Trophoblast cell (in vitro differentiated cells and primary cell): ENCODE measurements at regions not wholly inside any gene's neighbourhood (a gene's known extent, or its start where the extent isn't known, plus 50 kb on each side); places are given as distances from the start of the nearest gene placed in this dataset.

Experiments used
- DNase-seq, 2 donors: peaks; one replicate each; pipeline ENCODE4 v3.0.0-alpha.2; 2016
- H2AFZ ChIP-seq: 2 replicates; pipeline ENCODE4 v1.6.1; 2013; ENCODE audit warnings: low read length, moderate library complexity, mild to moderate bottlenecking; ENCODE audit not compliant: insufficient read depth, poor library complexity
- H2AK5ac ChIP-seq: 2 replicates; pipeline ENCODE4 v1.6.1; 2013; ENCODE audit warnings: mild to moderate bottlenecking, low read length
- H2BK120ac ChIP-seq: 2 replicates; pipeline ENCODE4 v1.6.1; 2013; ENCODE audit warnings: low read length, mild to moderate bottlenecking, moderate library complexity; ENCODE audit not compliant: insufficient read depth, poor library complexity
- H2BK12ac ChIP-seq: 2 replicates; pipeline ENCODE4 v1.6.1; 2013; ENCODE audit warnings: mild to moderate bottlenecking, low read length, moderate library complexity
- H2BK5ac ChIP-seq: 2 replicates; pipeline ENCODE4 v1.6.1; 2013; ENCODE audit warnings: low read length, low read depth, moderate library complexity, mild to moderate bottlenecking; ENCODE audit not compliant: poor library complexity
- H3K14ac ChIP-seq: 2 replicates; pipeline ENCODE4 v1.6.1; 2013; ENCODE audit warnings: mild to moderate bottlenecking, low read length
- H3K18ac ChIP-seq: 2 replicates; pipeline ENCODE4 v1.6.1; 2013; ENCODE audit warnings: mild to moderate bottlenecking, low read length
- H3K23ac ChIP-seq: 2 replicates; pipeline ENCODE4 v1.6.1; 2013; ENCODE audit warnings: low read length
- H3K27ac ChIP-seq: 2 replicates; pipeline ENCODE4 v1.5.1; 2013; ENCODE audit warnings: low read depth, mild to moderate bottlenecking, inconsistent platforms, low read length, moderate library complexity
- H3K27me3 ChIP-seq: 2 replicates; pipeline ENCODE4 v1.6.1; 2013; ENCODE audit warnings: inconsistent platforms, mild to moderate bottlenecking, low read length, moderate library complexity; ENCODE audit not compliant: insufficient read depth
- H3K36me3 ChIP-seq, 2 experiments: 1 replicate in 1 of 2; 2 replicates in 1 of 2; pipeline ENCODE4 v1.6.1; 2013; ENCODE audit warnings: low read length in 2 of 2, mild to moderate bottlenecking in 2 of 2, moderate library complexity in 1 of 2; ENCODE audit not compliant: insufficient read depth in 2 of 2, control insufficient read depth in 1 of 2
- H3K4ac ChIP-seq: 2 replicates; pipeline ENCODE4 v1.6.1; 2013; ENCODE audit warnings: low read depth, mild to moderate bottlenecking, low read length, moderate library complexity
- H3K4me1 ChIP-seq, 2 experiments: 1 replicate in 1 of 2; 2 replicates in 1 of 2; pipeline ENCODE4 v1.6.1; 2013; ENCODE audit warnings: low read length in 2 of 2, mild to moderate bottlenecking in 2 of 2, moderate library complexity in 1 of 2; ENCODE audit not compliant: insufficient read depth in 2 of 2, control insufficient read depth in 1 of 2
- H3K4me2 ChIP-seq: 2 replicates; pipeline ENCODE4 v1.6.1; 2013; ENCODE audit warnings: inconsistent platforms, mild to moderate bottlenecking, low read length, moderate library complexity
- H3K4me3 ChIP-seq: 2 replicates; pipeline ENCODE4 v1.5.1; 2013; ENCODE audit warnings: mild to moderate bottlenecking, low read depth, low read length, inconsistent platforms
- H3K79me1 ChIP-seq: one replicate; pipeline ENCODE4 v1.6.1; 2013; ENCODE audit warnings: low read length
- H3K79me2 ChIP-seq: 2 replicates; pipeline ENCODE4 v1.6.1; 2013; ENCODE audit warnings: low read length, mild to moderate bottlenecking; ENCODE audit not compliant: control insufficient read depth, insufficient read depth, poor library complexity
- H3K9ac ChIP-seq: 2 replicates; pipeline ENCODE4 v1.6.1; 2013; ENCODE audit warnings: mild to moderate bottlenecking, low read length
- H3K9me3 ChIP-seq: 2 replicates; pipeline ENCODE4 v1.6.1; 2013; ENCODE audit warnings: low read depth, mild to moderate bottlenecking, control low read depth, inconsistent platforms, low read length; ENCODE audit not compliant: insufficient read depth
- H4K12ac ChIP-seq: 2 replicates; pipeline ENCODE4 v1.6.1; 2013; ENCODE audit warnings: low read depth, mild to moderate bottlenecking, low read length, moderate library complexity
- H4K8ac ChIP-seq: 2 replicates; pipeline ENCODE4 v1.6.1; 2013; ENCODE audit warnings: low read depth, mild to moderate bottlenecking, low read length, moderate library complexity
- H4K91ac ChIP-seq: one replicate; pipeline ENCODE4 v1.6.1; 2013; ENCODE audit warnings: low read depth, mild to moderate bottlenecking, low read length, moderate library complexity
- WGBS: extraction: QIAGEN DNeasy Blood & Tissue Kit; methylation state at CpG from one replicate; pipeline ENCODE4 v1.1.7; 2013; ENCODE audit warnings: missing lambda C conversion rate; ENCODE audit not compliant: insufficient read length, insufficient coverage; ENCODE audit errors: extremely low coverage; 5-methylcytosine and 5-hydroxymethylcytosine counted together

- Histone ChIP-seq H3K27me3 (no peaks in the 10 kb centered on the region), H3K23ac (no peak overlapping the region), H3K14ac (no peak overlapping the region), H3K4me3 (no peak overlapping the region), H3K9me3 (peaks cover 2% of the 10 kb centered on the region), H3K4me1 (peaks cover 4 to 6% of the 10 kb centered on the region in 2 experiments), H3K4ac (no peak overlapping the region), H2AK5ac (no peak overlapping the region), H3K9ac (no peak overlapping the region), H4K8ac (no peak overlapping the region), H3K18ac (no peak overlapping the region), H2AFZ (no peak overlapping the region), H3K4me2 (no peak overlapping the region), H3K79me1 (no peaks in the 10 kb centered on the region), H3K36me3 (no peaks in the 10 kb centered on the region), H3K27ac (no peak overlapping the region), H4K12ac (no peak overlapping the region), H2BK120ac (no peak overlapping the region), H2BK12ac (no peak overlapping the region), H4K91ac (no peak overlapping the region), H2BK5ac (no peak overlapping the region), H3K79me2 (no peaks in the 10 kb centered on the region)
- no peak for DNase-seq
- no CpG with 5 or more reads among the region's 16 CpGs for WGBS
Measured at GRCh38 chr2:239747274-239747673, 277.9 kb downstream of the NDUFA10 start.

GRCh38 chr2:239746559-239747246, 278.4 kb downstream of the NDUFA10 start:
- H2AFZ ChIP-seq = no peak overlapping the region
- H3K23ac ChIP-seq = no peak overlapping the region
- no peak overlapping the region for H3K27ac ChIP-seq
- peaks cover 2 to 4% of the 10 kb centered on the region in 2 experiments for H3K4me1 ChIP-seq
- no peak overlapping the region for H2BK120ac ChIP-seq
- no peak for DNase-seq
- no peaks in the 10 kb centered on the region for H3K36me3 ChIP-seq
- H4K8ac ChIP-seq = no peak overlapping the region
- no peak overlapping the region for H3K18ac ChIP-seq
- H3K27me3 ChIP-seq = no peaks in the 10 kb centered on the region
- no peak overlapping the region for H3K4ac ChIP-seq
- no peak overlapping the region for H2BK5ac ChIP-seq
- H3K4me2 ChIP-seq = no peak overlapping the region
- no peak overlapping the region for H4K91ac ChIP-seq
- no peak overlapping the region for H3K14ac ChIP-seq
- H4K12ac ChIP-seq = no peak overlapping the region
- no peak overlapping the region for H2AK5ac ChIP-seq
- no peaks in the 10 kb centered on the region for H3K79me1 ChIP-seq
- no peaks in the 10 kb centered on the region for H3K79me2 ChIP-seq
- no CpG with 5 or more reads among the region's 17 CpGs for WGBS
- H2BK12ac ChIP-seq = no peak overlapping the region
- H3K4me3 ChIP-seq = no peak overlapping the region
- H3K9ac ChIP-seq = no peak overlapping the region
- peaks cover 2% of the 10 kb centered on the region for H3K9me3 ChIP-seq

- no peak overlapping the region for H3K4ac ChIP-seq
- H3K23ac ChIP-seq = no peak overlapping the region
- H3K9me3 ChIP-seq = peaks cover 4% of the 10 kb centered on the region
- H4K91ac ChIP-seq = no peak overlapping the region
- no peak overlapping the region for H3K9ac ChIP-seq
- no peak overlapping the region for H2BK5ac ChIP-seq
- no peaks in the 10 kb centered on the region for H3K79me2 ChIP-seq
- H3K4me1 ChIP-seq = no peaks in the 10 kb centered on the region
- H3K79me1 ChIP-seq = no peaks in the 10 kb centered on the region
- H3K27me3 ChIP-seq = no peaks in the 10 kb centered on the region
- no peak overlapping the region for H3K14ac ChIP-seq
- no peak overlapping the region for H3K4me2 ChIP-seq
- no CpG with 5 or more reads among the region's 24 CpGs for WGBS
- no peak overlapping the region for H2BK120ac ChIP-seq
- no peaks in the 10 kb centered on the region for H3K36me3 ChIP-seq
- no peak overlapping the region for H4K12ac ChIP-seq
- no peak overlapping the region for H3K27ac ChIP-seq
- no peak overlapping the region for H2AK5ac ChIP-seq
- H3K18ac ChIP-seq = no peak overlapping the region
- DNase-seq = no peak
- no peak overlapping the region for H3K4me3 ChIP-seq
- H2AFZ ChIP-seq = no peak overlapping the region
- no peak overlapping the region for H2BK12ac ChIP-seq
- no peak overlapping the region for H4K8ac ChIP-seq
Measured at GRCh38 chr2:239745386-239746227, 279.5 kb downstream of the NDUFA10 start.

- Histone ChIP-seq H3K4ac (no peak overlapping the region), H2BK5ac (no peak overlapping the region), H3K18ac (no peak overlapping the region), H4K12ac (no peak overlapping the region), H2AFZ (no peak overlapping the region), H3K4me2 (no peak overlapping the region), H2BK120ac (no peak overlapping the region), H3K4me3 (no peak overlapping the region), H3K9me3 (peaks cover 4% of the 10 kb centered on the region), H3K4me1 (no peaks in the 10 kb centered on the region), H3K79me2 (no peaks in the 10 kb centered on the region), H3K27ac (no peak overlapping the region), H2AK5ac (no peak overlapping the region), H4K8ac (no peak overlapping the region), H3K14ac (no peak overlapping the region), H3K23ac (no peak overlapping the region), H3K27me3 (no peaks in the 10 kb centered on the region), H3K36me3 (no peaks in the 10 kb centered on the region), H3K9ac (no peak overlapping the region), H4K91ac (no peak overlapping the region), H2BK12ac (no peak overlapping the region), H3K79me1 (no peaks in the 10 kb centered on the region)
- DNase-seq = no peak
- WGBS = no CpG with 5 or more reads among the region's 22 CpGs
Measured at GRCh38 chr2:239744706-239745340, 280.3 kb downstream of the NDUFA10 start.
